IMR-90 (cell line): ENCODE measurements at regions not wholly inside any gene's neighbourhood (a gene's known extent, or its start where the extent isn't known, plus 50 kb on each side); places are given as distances from the start of the nearest gene placed in this dataset.

Source experiments
- ATAC-seq: fragments of 200-7000 bp; cut with Tn5 transposase; 2 replicates; pipeline ENCODE4 v1.9.1; 2020; ENCODE audit warnings: low read depth, mild to moderate bottlenecking, moderate library complexity
- BruUV-seq: library from RNA; stranded (reverse); fragments of 400-500 nt; replicated peaks from 2 replicates; lab custom pipeline; 2021; lab: Mats Ljungman, UMichigan
- CTCF ChIA-PET: fragments of 300-600 bp; formaldehyde crosslinking; extraction: SDS; loops from one replicate; lab custom pipeline; 2021; ENCODE audit warnings: antibody characterized with exemption; lab: Yijun Ruan, JAX
- POLR2A ChIA-PET: fragments of 300-600 bp; sonication (Branson Sonifier 250); formaldehyde crosslinking; loops from one replicate; lab custom pipeline; 2022; ENCODE audit warnings: antibody characterized with exemption; ENCODE audit not compliant: unreplicated experiment; lab: Charles Lee
- DNase-seq: peaks from one replicate; pipeline ENCODE4 v3.0.0; 2013
- H2AFZ ChIP-seq: replicated peaks from 2 replicates; pipeline ENCODE3; 2013; ENCODE audit warnings: low read length, mild to moderate bottlenecking; ENCODE audit not compliant: poor library complexity
- H2AK5ac ChIP-seq: 2 replicates; pipeline ENCODE4 v1.6.1; 2013; ENCODE audit warnings: low read depth, low read length, inconsistent platforms
- H2AK9ac ChIP-seq: replicated peaks from 2 replicates; pipeline ENCODE3; 2013; ENCODE audit warnings: mild to moderate bottlenecking, low read depth, low read length, moderate library complexity; ENCODE audit not compliant: poor library complexity
- H2BK120ac ChIP-seq: 2 replicates; pipeline ENCODE4 v1.6.1; 2013; ENCODE audit warnings: low read depth, low read length, inconsistent platforms
- H2BK15ac ChIP-seq: 3 replicates; pipeline ENCODE4 v1.6.1; 2013; ENCODE audit warnings: low read depth, low read length, inconsistent platforms
- H2BK20ac ChIP-seq: 2 replicates; pipeline ENCODE4 v1.6.1; 2013; ENCODE audit warnings: low read depth, mild to moderate bottlenecking, inconsistent platforms, low read length, moderate library complexity
- H2BK5ac ChIP-seq: 2 replicates; pipeline ENCODE4 v1.6.1; 2013; ENCODE audit warnings: mild to moderate bottlenecking, low read depth, low read length, inconsistent platforms; ENCODE audit not compliant: poor library complexity, severe bottlenecking
- H3K14ac ChIP-seq: replicated peaks from 2 replicates; pipeline ENCODE4 v1.6.1; 2013; ENCODE audit warnings: low read depth, low read length, inconsistent platforms
- H3K18ac ChIP-seq: 2 replicates; pipeline ENCODE4 v1.6.1; 2013; ENCODE audit warnings: low read depth, low read length, control low read depth
- H3K23ac ChIP-seq: 2 replicates; pipeline ENCODE4 v1.6.1; 2013; ENCODE audit warnings: low read depth, low read length, inconsistent platforms
- H3K27ac ChIP-seq: 2 replicates; pipeline ENCODE4 v1.5.1; 2013; ENCODE audit warnings: mild to moderate bottlenecking, control low read depth, low read length; ENCODE audit not compliant: insufficient read depth
- H3K27me3 ChIP-seq: 2 replicates; pipeline ENCODE4 v1.6.1; 2013; ENCODE audit warnings: low read length; ENCODE audit not compliant: control insufficient read depth, insufficient read depth
- H3K36me3 ChIP-seq: 2 replicates; pipeline ENCODE4 v1.6.1; 2013; ENCODE audit warnings: low read length, mixed read lengths; ENCODE audit not compliant: control insufficient read depth, insufficient read depth
- H3K4ac ChIP-seq: 2 replicates; pipeline ENCODE4 v1.6.1; 2013; ENCODE audit warnings: low read depth, low read length, inconsistent platforms
- H3K4me1 ChIP-seq: 2 replicates; pipeline ENCODE4 v1.6.1; 2013; ENCODE audit warnings: low read length, mixed read lengths; ENCODE audit not compliant: control insufficient read depth, insufficient read depth
- H3K4me2 ChIP-seq: 2 replicates; pipeline ENCODE4 v1.6.1; 2013; ENCODE audit warnings: low read depth, mild to moderate bottlenecking, control low read depth, low read length, moderate library complexity
- H3K4me3 ChIP-seq: 2 replicates; pipeline ENCODE4 v1.5.1; 2013; ENCODE audit warnings: low read depth, mild to moderate bottlenecking, control low read depth, low read length, moderate library complexity; ENCODE audit not compliant: insufficient read depth
- H3K56ac ChIP-seq: 2 replicates; pipeline ENCODE4 v1.6.1; 2013; ENCODE audit warnings: low read length, inconsistent platforms; ENCODE audit not compliant: insufficient read depth; ENCODE audit errors: extremely low read depth
- H3K79me1 ChIP-seq, 2 experiments: 2 replicates each; pipeline ENCODE4 v1.6.1; 2013; ENCODE audit warnings: low read length in 2 of 2, inconsistent platforms in 1 of 2, low read depth in 1 of 2
- H3K9ac ChIP-seq: 2 replicates; pipeline ENCODE4 v1.6.1; 2013; ENCODE audit warnings: low read depth, low read length, control low read depth
- H3K9me1 ChIP-seq: 2 replicates; pipeline ENCODE4 v1.6.1; 2013; ENCODE audit warnings: low read length, inconsistent platforms; ENCODE audit not compliant: insufficient read depth
- H3K9me3 ChIP-seq: 2 replicates; pipeline ENCODE4 v1.6.1; 2013; ENCODE audit warnings: low read length; ENCODE audit not compliant: control insufficient read depth, insufficient read depth
- H4K20me1 ChIP-seq: 2 replicates; pipeline ENCODE4 v1.6.1; 2013; ENCODE audit warnings: low read length, inconsistent platforms; ENCODE audit not compliant: insufficient read depth
- H4K5ac ChIP-seq: 2 replicates; pipeline ENCODE4 v1.6.1; 2013; ENCODE audit warnings: mild to moderate bottlenecking, low read depth, low read length, control low read depth
- H4K8ac ChIP-seq, 2 experiments: 2 replicates each; pipeline ENCODE4 v1.6.1; 2013; ENCODE audit warnings: low read depth in 2 of 2, low read length in 2 of 2, control low read depth in 1 of 2, inconsistent platforms in 1 of 2
- H4K91ac ChIP-seq: 2 replicates; pipeline ENCODE4 v1.6.1; 2013; ENCODE audit warnings: low read depth, low read length, inconsistent platforms; ENCODE audit not compliant: insufficient read depth
- BHLHE40 ChIP-seq: fragments of 150-350 bp; IDR thresholded peaks from 2 replicates; pipeline ENCODE4 v1.6.1; 2016; ENCODE audit warnings: mild to moderate bottlenecking, low read depth, low read length
- CEBPB ChIP-seq: IDR thresholded peaks from 2 replicates; pipeline ENCODE4 v1.6.1; 2012; ENCODE audit warnings: low read depth, low read length, improper control_type of control experiment
- CHD1 ChIP-seq: IDR thresholded peaks from 2 replicates; pipeline ENCODE4 v1.6.1; 2012; ENCODE audit warnings: low read depth, low read length, improper control_type of control experiment
- FOS ChIP-seq: fragments of 150-350 bp; IDR thresholded peaks from 2 replicates; pipeline ENCODE4 v1.6.1; 2016; ENCODE audit warnings: low read depth, low read length
- MAFK ChIP-seq: IDR thresholded peaks from 2 replicates; pipeline ENCODE4 v1.6.1; 2012; ENCODE audit warnings: low read depth, low read length, improper control_type of control experiment
- MAZ ChIP-seq: IDR thresholded peaks from 2 replicates; pipeline ENCODE4 v1.6.1; 2012; ENCODE audit warnings: low read depth, mild to moderate bottlenecking, low read length, improper control_type of control experiment, moderate library complexity, borderline replicate concordance
- MXI1 ChIP-seq: IDR thresholded peaks from 2 replicates; pipeline ENCODE4 v1.6.1; 2012; ENCODE audit warnings: low read depth, mild to moderate bottlenecking, low read length, moderate library complexity, borderline replicate concordance
- NFE2L2 ChIP-seq: fragments of 150-350 bp; IDR thresholded peaks from 2 replicates; pipeline ENCODE4 v1.6.1; 2016; ENCODE audit warnings: low read depth, mild to moderate bottlenecking, low read length
- POLR2A ChIP-seq: IDR thresholded peaks from 2 replicates; pipeline ENCODE4 v1.6.1; 2012; ENCODE audit warnings: mild to moderate bottlenecking, low read depth, low read length
- RAD21 ChIP-seq: IDR thresholded peaks from 2 replicates; pipeline ENCODE4 v1.6.1; 2012; ENCODE audit warnings: low read length, improper control_type of control experiment
- RCOR1 ChIP-seq: IDR thresholded peaks from 2 replicates; pipeline ENCODE4 v1.6.1; 2012; ENCODE audit warnings: mild to moderate bottlenecking, low read length, improper control_type of control experiment; ENCODE audit not compliant: insufficient replicate concordance
- RFX5 ChIP-seq: IDR thresholded peaks from 2 replicates; pipeline ENCODE4 v1.8.0; 2012; ENCODE audit warnings: low read depth, mild to moderate bottlenecking, low read length, moderate library complexity
- SMC3 ChIP-seq: fragments of 150-350 bp; IDR thresholded peaks from 2 replicates; pipeline ENCODE4 v1.6.1; 2016; ENCODE audit warnings: low read depth, mild to moderate bottlenecking, antibody characterized with exemption, low read length, moderate library complexity
- WGBS, 2 experiments: methylation state at CpG; one replicate each; pipeline versions ENCODE4 v1.1.5 to v1.1.7; 2013; ENCODE audit warnings: missing lambda C conversion rate in 2 of 2; ENCODE audit not compliant: insufficient read length in 1 of 2; ENCODE audit errors: extremely low coverage in 2 of 2; 5-methylcytosine and 5-hydroxymethylcytosine counted together
- dilution Hi-C: fragments of 300-500 bp; cut with HindIII; formaldehyde crosslinking; loops from one replicate; pipeline ENCODE4 v1.14.3; 2018; ENCODE audit warnings: low sequenced_read_pairs; ENCODE audit not compliant: unreplicated experiment
- in situ Hi-C: fragments of 300-500 bp; cut with MboI; formaldehyde crosslinking; loops from 3 replicates; pipeline ENCODE4 v1.14.3; 2019; ENCODE audit warnings: low sequenced_read_pairs, inconsistent platforms, mixed read lengths
- intact Hi-C: fragments of 100-400 bp; cut with micrococcal nuclease; formaldehyde crosslinking; loops from 2 replicates; pipeline ENCODE4 v1.10.0; 2022
- TF ChIP-seq, protein P1 (sequence below): conservative IDR thresholded peaks from 2 replicates; pipeline ENCODE4 v1.5.1; 2012; ENCODE audit warnings: mild to moderate bottlenecking, low read depth, low read length, improper control_type of control experiment
- TF ChIP-seq, protein P2 (sequence below): fragments of 150-350 bp; IDR thresholded peaks from 2 replicates; pipeline ENCODE4 v1.6.1; 2017; ENCODE audit warnings: mild to moderate bottlenecking, antibody characterized with exemption, low read length, low read depth
- TF ChIP-seq, protein P3 (sequence below): fragments of 150-350 bp; IDR thresholded peaks from 2 replicates; pipeline ENCODE4 v1.6.1; 2016; ENCODE audit warnings: low read depth, mild to moderate bottlenecking, low read length, moderate library complexity, borderline replicate concordance

DNA sequence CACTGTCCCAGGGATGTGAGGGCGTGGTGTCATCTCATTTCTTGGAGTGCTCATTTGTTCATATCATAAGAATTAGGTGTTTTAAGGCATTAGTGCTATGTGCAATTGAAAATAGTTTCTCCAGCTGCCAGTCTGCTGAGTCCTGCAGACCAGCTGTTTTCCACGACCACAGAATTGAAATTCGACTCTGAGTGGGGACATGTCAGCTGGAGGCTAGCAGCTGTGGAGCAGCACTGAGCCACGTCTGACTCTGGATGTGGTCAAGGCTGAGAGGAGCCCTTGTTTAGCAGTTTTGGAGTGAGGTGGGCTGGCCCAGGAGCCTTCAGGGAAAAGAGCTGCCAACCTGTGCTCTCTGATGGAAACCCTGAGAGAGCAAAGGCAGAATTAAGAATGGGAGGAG lies 156.3 kb upstream of the GRB10 start:
- intact Hi-C loops, result no loop called here
- Histone ChIP-seq H3K18ac (no peak overlapping the region), H3K4ac (no peak overlapping the region), H2AK9ac (no peak overlapping the region), H3K56ac (no peak overlapping the region), H3K4me3 (no peak overlapping the region), H3K23ac (no peak overlapping the region), H2AFZ (no peak overlapping the region), H4K8ac (no peak overlapping the region), H3K27me3 (peaks cover 2% of the 10 kb centered on the region), H2BK120ac (no peak overlapping the region), H4K91ac (no peak overlapping the region), H3K79me1 (no peaks in the 10 kb centered on the region), H2BK5ac (no peak overlapping the region), H3K4me1 (no peaks in the 10 kb centered on the region), H3K9me1 (no peaks in the 10 kb centered on the region), H3K9ac (no peak overlapping the region), H3K27ac (no peak overlapping the region), H4K20me1 (no peaks in the 10 kb centered on the region), H4K5ac (no peak overlapping the region), H2BK15ac (no peak overlapping the region), H2BK20ac (no peak overlapping the region), H3K14ac (no peak overlapping the region), H2AK5ac (no peak overlapping the region), H3K9me3 (no peaks in the 10 kb centered on the region), H3K4me2 (no peak overlapping the region), H3K36me3 (no peaks in the 10 kb centered on the region)
- TF ChIP-seq FOS (no peak), MAFK (no peak), RCOR1 (no peak), SMC3 (no peak), BHLHE40 (no peak), CHD1 (no peak), MAZ (no peak), RAD21 (no peak), RFX5 (no peak), POLR2A (no peak), CEBPB (no peak), MXI1 (no peak), NFE2L2 (no peak)
- TF ChIP-seq, protein P1, sequence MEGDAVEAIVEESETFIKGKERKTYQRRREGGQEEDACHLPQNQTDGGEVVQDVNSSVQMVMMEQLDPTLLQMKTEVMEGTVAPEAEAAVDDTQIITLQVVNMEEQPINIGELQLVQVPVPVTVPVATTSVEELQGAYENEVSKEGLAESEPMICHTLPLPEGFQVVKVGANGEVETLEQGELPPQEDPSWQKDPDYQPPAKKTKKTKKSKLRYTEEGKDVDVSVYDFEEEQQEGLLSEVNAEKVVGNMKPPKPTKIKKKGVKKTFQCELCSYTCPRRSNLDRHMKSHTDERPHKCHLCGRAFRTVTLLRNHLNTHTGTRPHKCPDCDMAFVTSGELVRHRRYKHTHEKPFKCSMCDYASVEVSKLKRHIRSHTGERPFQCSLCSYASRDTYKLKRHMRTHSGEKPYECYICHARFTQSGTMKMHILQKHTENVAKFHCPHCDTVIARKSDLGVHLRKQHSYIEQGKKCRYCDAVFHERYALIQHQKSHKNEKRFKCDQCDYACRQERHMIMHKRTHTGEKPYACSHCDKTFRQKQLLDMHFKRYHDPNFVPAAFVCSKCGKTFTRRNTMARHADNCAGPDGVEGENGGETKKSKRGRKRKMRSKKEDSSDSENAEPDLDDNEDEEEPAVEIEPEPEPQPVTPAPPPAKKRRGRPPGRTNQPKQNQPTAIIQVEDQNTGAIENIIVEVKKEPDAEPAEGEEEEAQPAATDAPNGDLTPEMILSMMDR, result no peak
- TF ChIP-seq, protein P2, sequence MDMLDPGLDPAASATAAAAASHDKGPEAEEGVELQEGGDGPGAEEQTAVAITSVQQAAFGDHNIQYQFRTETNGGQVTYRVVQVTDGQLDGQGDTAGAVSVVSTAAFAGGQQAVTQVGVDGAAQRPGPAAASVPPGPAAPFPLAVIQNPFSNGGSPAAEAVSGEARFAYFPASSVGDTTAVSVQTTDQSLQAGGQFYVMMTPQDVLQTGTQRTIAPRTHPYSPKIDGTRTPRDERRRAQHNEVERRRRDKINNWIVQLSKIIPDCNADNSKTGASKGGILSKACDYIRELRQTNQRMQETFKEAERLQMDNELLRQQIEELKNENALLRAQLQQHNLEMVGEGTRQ, result no peak
- TF ChIP-seq, protein P3, sequence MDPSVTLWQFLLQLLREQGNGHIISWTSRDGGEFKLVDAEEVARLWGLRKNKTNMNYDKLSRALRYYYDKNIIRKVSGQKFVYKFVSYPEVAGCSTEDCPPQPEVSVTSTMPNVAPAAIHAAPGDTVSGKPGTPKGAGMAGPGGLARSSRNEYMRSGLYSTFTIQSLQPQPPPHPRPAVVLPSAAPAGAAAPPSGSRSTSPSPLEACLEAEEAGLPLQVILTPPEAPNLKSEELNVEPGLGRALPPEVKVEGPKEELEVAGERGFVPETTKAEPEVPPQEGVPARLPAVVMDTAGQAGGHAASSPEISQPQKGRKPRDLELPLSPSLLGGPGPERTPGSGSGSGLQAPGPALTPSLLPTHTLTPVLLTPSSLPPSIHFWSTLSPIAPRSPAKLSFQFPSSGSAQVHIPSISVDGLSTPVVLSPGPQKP, result no peak
- no peak for ATAC-seq
- CTCF ChIA-PET, result no interaction called here
- in situ Hi-C loops, result no loop called here
- WGBS, 2 experiments, result 0% methylated on average over 2 of the region's 4 CpGs; no CpG with 5 or more reads in 1 of the 2 experiments
- peak; percentile 16 for DNase-seq
- dilution Hi-C loops, result no loop called here
- BruUV-seq, result no TSS peak
- POLR2A ChIA-PET, result no interaction called here
